Neutrophil (primary cell): ENCODE measurements at regions not wholly inside any gene's neighbourhood (a gene's known extent, or its start where the extent isn't known, plus 50 kb on each side); places are given as distances from the start of the nearest gene placed in this dataset.

Experiments
- H3K27ac ChIP-seq: fragments of 200-600 bp; sonication (generic); 2 replicates; pipeline ENCODE4 v1.5.1; 2016; ENCODE audit warnings: mild to moderate bottlenecking, moderate library complexity
- H3K27me3 ChIP-seq: fragments of 200-600 bp; sonication (generic); 2 replicates; pipeline ENCODE4 v1.6.0; 2016; ENCODE audit warnings: mild to moderate bottlenecking
- H3K36me3 ChIP-seq: fragments of 200-600 bp; sonication (generic); 2 replicates; pipeline ENCODE4 v1.5.1; 2017
- H3K4me1 ChIP-seq, 2 experiments: fragments of 200-600 bp in 1 of 2; sonication (generic) in 1 of 2; 1 replicate in 1 of 2; 2 replicates in 1 of 2; pipeline versions ENCODE4 v1.5.1 to v1.6.1; 2013 to 2016; ENCODE audit warnings: low read depth in 1 of 2, low read length in 1 of 2, mild to moderate bottlenecking in 1 of 2, moderate library complexity in 1 of 2; ENCODE audit not compliant: control insufficient read depth in 1 of 2, insufficient read depth in 1 of 2
- H3K4me3 ChIP-seq, 2 experiments: fragments of 200-600 bp in 1 of 2; sonication (generic) in 1 of 2; 1 replicate in 1 of 2; 2 replicates in 1 of 2; pipeline ENCODE4 v1.5.1; 2013 to 2016; ENCODE audit warnings: low read depth in 1 of 2, low read length in 1 of 2, mild to moderate bottlenecking in 1 of 2, moderate library complexity in 1 of 2
- H3K9me3 ChIP-seq: fragments of 200-600 bp; sonication (generic); 2 replicates; pipeline ENCODE4 v1.5.1; 2016
- CTCF ChIP-seq: fragments of 200-600 bp; sonication (generic); IDR thresholded peaks from 2 replicates; pipeline ENCODE4 v1.5.1; 2016; ENCODE audit warnings: antibody characterized with exemption

GRCh38 chr17:36861531-36861930 lies 75.7 kb upstream of the LHX1 start:
- no peaks in the 10 kb centered on the region for H3K9me3 ChIP-seq
- H3K27ac ChIP-seq, result no peak overlapping the region
- peaks cover 35% of the 10 kb centered on the region for H3K27me3 ChIP-seq
- TF ChIP-seq CTCF, result no peak
- no peaks in the 10 kb centered on the region for H3K36me3 ChIP-seq
- no peaks in the 10 kb centered on the region for H3K4me1 ChIP-seq
- no peak overlapping the region for H3K4me3 ChIP-seq

- Histone ChIP-seq H3K4me1 (no peaks in the 10 kb centered on the region), H3K27me3 (peaks cover 34% of the 10 kb centered on the region), H3K36me3 (no peaks in the 10 kb centered on the region), H3K9me3 (no peaks in the 10 kb centered on the region), H3K4me3 (no peak overlapping the region), H3K27ac (no peak overlapping the region)
- TF ChIP-seq CTCF, result no peak
These were observed 75.0 kb upstream of the LHX1 start for GRCh38 chr17:36862116-36862920.

- H3K36me3 ChIP-seq, result no peaks in the 10 kb centered on the region
- no peak overlapping the region for H3K4me3 ChIP-seq
- no peak for TF ChIP-seq CTCF
- H3K9me3 ChIP-seq, result no peaks in the 10 kb centered on the region
- peaks cover 28% of the 10 kb centered on the region for H3K27me3 ChIP-seq
- no peaks in the 10 kb centered on the region for H3K4me1 ChIP-seq
- no peak overlapping the region for H3K27ac ChIP-seq
These were observed 74.1 kb upstream of the LHX1 start for GRCh38 chr17:36863131-36863530.

GRCh38 chr17:36863676-36864612 lies 73.3 kb upstream of the LHX1 start:
- TF ChIP-seq CTCF, result no peak
- Histone ChIP-seq H3K4me1 (no peaks in the 10 kb centered on the region), H3K36me3 (no peaks in the 10 kb centered on the region), H3K9me3 (no peaks in the 10 kb centered on the region), H3K4me3 (no peak overlapping the region), H3K27ac (no peak overlapping the region), H3K27me3 (peaks cover 35% of the 10 kb centered on the region)

GRCh38 chr17:36864827-36865430 lies 72.3 kb upstream of the LHX1 start:
- H3K36me3 ChIP-seq, result no peaks in the 10 kb centered on the region
- H3K27ac ChIP-seq, result no peak overlapping the region
- TF ChIP-seq CTCF, result no peak
- no peak overlapping the region for H3K4me3 ChIP-seq
- peaks cover 40% of the 10 kb centered on the region for H3K27me3 ChIP-seq
- H3K9me3 ChIP-seq, result no peaks in the 10 kb centered on the region
- H3K4me1 ChIP-seq, result no peaks in the 10 kb centered on the region
